ENCODE measurements at regions not wholly inside any gene's neighbourhood (a gene's known extent, or its start where the extent isn't known, plus 50 kb on each side); places are given as distances from the start of the nearest gene placed in this dataset.

DNA sequence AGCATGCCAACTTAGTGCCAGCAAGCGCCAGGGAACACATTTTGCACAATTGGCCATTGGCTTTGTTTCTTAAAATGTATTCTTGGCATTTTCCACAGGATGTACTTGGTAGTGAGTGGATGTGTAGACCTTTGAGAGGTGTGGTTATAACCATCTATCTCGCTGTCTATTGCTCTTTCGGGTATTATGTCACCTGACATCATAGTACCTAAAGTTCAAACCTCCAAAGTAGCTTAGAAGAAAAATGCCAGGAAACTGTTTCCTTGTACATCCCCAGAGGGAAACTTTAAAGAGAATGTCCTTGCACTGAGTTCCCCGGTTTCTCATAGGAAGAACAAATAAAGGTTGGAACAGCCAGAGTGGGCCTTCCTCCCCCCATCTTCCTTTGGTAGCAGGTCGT is 87.6 kb downstream of the FGF9 start:
- TF ChIP-seq POLR2A (IDR thresholded peaks at IDR 0.05; ENCODE audit: borderline replicate concordance, extremely low read depth, insufficient read depth, insufficient read length) = no peak
- TF ChIP-seq, protein P1, sequence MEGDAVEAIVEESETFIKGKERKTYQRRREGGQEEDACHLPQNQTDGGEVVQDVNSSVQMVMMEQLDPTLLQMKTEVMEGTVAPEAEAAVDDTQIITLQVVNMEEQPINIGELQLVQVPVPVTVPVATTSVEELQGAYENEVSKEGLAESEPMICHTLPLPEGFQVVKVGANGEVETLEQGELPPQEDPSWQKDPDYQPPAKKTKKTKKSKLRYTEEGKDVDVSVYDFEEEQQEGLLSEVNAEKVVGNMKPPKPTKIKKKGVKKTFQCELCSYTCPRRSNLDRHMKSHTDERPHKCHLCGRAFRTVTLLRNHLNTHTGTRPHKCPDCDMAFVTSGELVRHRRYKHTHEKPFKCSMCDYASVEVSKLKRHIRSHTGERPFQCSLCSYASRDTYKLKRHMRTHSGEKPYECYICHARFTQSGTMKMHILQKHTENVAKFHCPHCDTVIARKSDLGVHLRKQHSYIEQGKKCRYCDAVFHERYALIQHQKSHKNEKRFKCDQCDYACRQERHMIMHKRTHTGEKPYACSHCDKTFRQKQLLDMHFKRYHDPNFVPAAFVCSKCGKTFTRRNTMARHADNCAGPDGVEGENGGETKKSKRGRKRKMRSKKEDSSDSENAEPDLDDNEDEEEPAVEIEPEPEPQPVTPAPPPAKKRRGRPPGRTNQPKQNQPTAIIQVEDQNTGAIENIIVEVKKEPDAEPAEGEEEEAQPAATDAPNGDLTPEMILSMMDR (IDR thresholded peaks at IDR 0.05 in 2 of 3, conservative IDR thresholded peaks at IDR 0.05 in 1 of 3; ENCODE audit: borderline replicate concordance in 1 of 3, insufficient read depth in 1 of 3, low read depth in 2 of 3, low read length in 2 of 3) = no peak
- no peak for TF ChIP-seq RAD21 (IDR thresholded peaks at IDR 0.05; ENCODE audit: low read depth)
- no peak for TF ChIP-seq EGR1 (IDR thresholded peaks at IDR 0.05; ENCODE audit: low read depth)
- TF ChIP-seq, protein P2, sequence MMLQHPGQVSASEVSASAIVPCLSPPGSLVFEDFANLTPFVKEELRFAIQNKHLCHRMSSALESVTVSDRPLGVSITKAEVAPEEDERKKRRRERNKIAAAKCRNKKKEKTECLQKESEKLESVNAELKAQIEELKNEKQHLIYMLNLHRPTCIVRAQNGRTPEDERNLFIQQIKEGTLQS (IDR thresholded peaks at IDR 0.05) = no peak
- TF ChIP-seq ZNF274 (IDR thresholded peaks at IDR 0.05; ENCODE audit: low read depth, low read length) = no peak
- no peak for TF ChIP-seq ZFX (IDR thresholded peaks at IDR 0.05)
- TF ChIP-seq POLR2AphosphoS5 (IDR thresholded peaks at IDR 0.05; ENCODE audit: low read depth, low read length) = no peak
- TF ChIP-seq, protein P3, sequence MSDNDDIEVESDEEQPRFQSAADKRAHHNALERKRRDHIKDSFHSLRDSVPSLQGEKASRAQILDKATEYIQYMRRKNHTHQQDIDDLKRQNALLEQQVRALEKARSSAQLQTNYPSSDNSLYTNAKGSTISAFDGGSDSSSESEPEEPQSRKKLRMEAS (IDR thresholded peaks at IDR 0.05) = no peak
- no peak for TF ChIP-seq EZH2 (IDR thresholded peaks at IDR 0.05)

Data from HCT116 (cell line).